Activated CD4-positive, alpha-beta T cell treated with anti-CD3 and anti-CD28 coated beads, Interleukin-2, amount 10 ng/mL, durations not matched to agents 24 days and 14 days (primary cell): ENCODE measurements at regions not wholly inside any gene's neighbourhood (a gene's known extent, or its start where the extent isn't known, plus 50 kb on each side); places are given as distances from the start of the nearest gene placed in this dataset.

ENCODE experiments used
- DNase-seq: peaks from one replicate; pipeline ENCODE4 v3.0.0; 2022
- H3K27ac Mint-ChIP-seq: one replicate; pipeline ENCODE4 v1.8.0; 2022; ENCODE audit warnings: mild to moderate bottlenecking, mixed read lengths
- H3K27me3 Mint-ChIP-seq: one replicate; pipeline ENCODE4 v1.8.0; 2022; ENCODE audit warnings: mixed read lengths
- H3K36me3 Mint-ChIP-seq: one replicate; pipeline ENCODE4 v1.8.0; 2022; ENCODE audit warnings: low read depth, mild to moderate bottlenecking, mixed read lengths
- H3K4me1 Mint-ChIP-seq: one replicate; pipeline ENCODE4 v1.8.0; 2021; ENCODE audit warnings: mixed read lengths
- H3K4me3 Mint-ChIP-seq: one replicate; pipeline ENCODE4 v1.8.0; 2022; ENCODE audit warnings: mild to moderate bottlenecking, moderate library complexity, mixed read lengths
- H3K9me3 Mint-ChIP-seq: one replicate; pipeline ENCODE4 v1.8.0; 2021; ENCODE audit warnings: mixed read lengths
- intact Hi-C: fragments of 100-400 bp; cut with micrococcal nuclease; formaldehyde crosslinking; loops from one replicate; pipeline ENCODE4 v1.15.1; 2023

- H3K4me1 Mint-ChIP-seq, result peaks cover 31% of the 10 kb centered on the region
- peaks cover under 1% of the 10 kb centered on the region for H3K27me3 Mint-ChIP-seq
- peaks cover 49% of the 10 kb centered on the region for H3K9me3 Mint-ChIP-seq
- intact Hi-C loops, result no loop called here
- DNase-seq, result no peak
- no peak overlapping the region for H3K4me3 Mint-ChIP-seq
- H3K27ac Mint-ChIP-seq, result peak overlapping the region; percentile 71
- peaks cover 31% of the 10 kb centered on the region for H3K36me3 Mint-ChIP-seq
These were observed 66.2 kb downstream of the PTGER2 start for GRCh38 chr14:52380294-52380693.
